RWPE2 (cell line): ENCODE measurements at regions not wholly inside any gene's neighbourhood (a gene's known extent, or its start where the extent isn't known, plus 50 kb on each side); places are given as distances from the start of the nearest gene placed in this dataset.

ENCODE experiments used
- ATAC-seq: fragments of 200-7000 bp; cut with Tn5 transposase; 3 replicates; pipeline ENCODE4 v1.9.1; 2021; ENCODE audit warnings: low read depth
- DNase-seq: peaks from one replicate; pipeline ENCODE4 v3.0.0-alpha.2; 2020; ENCODE audit warnings: low spot score
- H3K27ac ChIP-seq: fragments of 450-650 bp; 2 replicates; pipeline ENCODE4 v1.5.1; 2017; ENCODE audit warnings: mild to moderate bottlenecking; ENCODE audit not compliant: poor library complexity, severe bottlenecking
- H3K27me3 ChIP-seq: fragments of 250-450 bp; sonication (Bioruptor Pico); 2 replicates; pipeline ENCODE4 v1.5.1; 2021; ENCODE audit warnings: mild to moderate bottlenecking, moderate library complexity; ENCODE audit not compliant: insufficient read depth, poor library complexity, severe bottlenecking
- H3K36me3 ChIP-seq: fragments of 250-450 bp; sonication (Bioruptor Pico); 2 replicates; pipeline ENCODE4 v1.5.1; 2020; ENCODE audit warnings: low read depth, mild to moderate bottlenecking, moderate library complexity
- H3K4me1 ChIP-seq: fragments of 250-450 bp; sonication (Bioruptor Pico); 2 replicates; pipeline ENCODE4 v1.5.1; 2021; ENCODE audit warnings: mild to moderate bottlenecking, moderate library complexity; ENCODE audit not compliant: insufficient read depth, poor library complexity, severe bottlenecking
- H3K4me3 ChIP-seq: fragments of 250-450 bp; sonication (Bioruptor Pico); 2 replicates; pipeline ENCODE4 v1.5.1; 2021; ENCODE audit warnings: mild to moderate bottlenecking, moderate library complexity; ENCODE audit not compliant: severe bottlenecking
- H3K9me3 ChIP-seq: fragments of 250-450 bp; sonication (Bioruptor Pico); 2 replicates; pipeline ENCODE4 v1.5.1; 2021; ENCODE audit warnings: mild to moderate bottlenecking, moderate library complexity; ENCODE audit not compliant: severe bottlenecking
- CTCF ChIP-seq: fragments of 450-650 bp; IDR thresholded peaks from one replicate; pipeline ENCODE4 v1.5.1; 2017; ENCODE audit warnings: mild to moderate bottlenecking, moderate library complexity; ENCODE audit not compliant: poor library complexity, severe bottlenecking

GRCh38 chr9:3672399-3672798 lies 146.6 kb upstream of the RFX3 start:
- no peaks in the 10 kb centered on the region for H3K4me1 ChIP-seq
- TF ChIP-seq CTCF = no peak
- H3K9me3 ChIP-seq = no peaks in the 10 kb centered on the region
- DNase-seq (no peak), ATAC-seq (no peak)
- H3K4me3 ChIP-seq = no peak overlapping the region
- no peak overlapping the region for H3K27ac ChIP-seq
- no peaks in the 10 kb centered on the region for H3K27me3 ChIP-seq
- H3K36me3 ChIP-seq = no peaks in the 10 kb centered on the region

- no peak for TF ChIP-seq CTCF
- no peak for ATAC-seq
- DNase-seq = no peak
- Histone ChIP-seq H3K27ac (no peak overlapping the region), H3K4me3 (no peak overlapping the region), H3K4me1 (no peaks in the 10 kb centered on the region), H3K27me3 (no peaks in the 10 kb centered on the region), H3K36me3 (no peaks in the 10 kb centered on the region), H3K9me3 (no peaks in the 10 kb centered on the region)
Observed at GRCh38 chr9:3664044-3664443, 138.2 kb upstream of the RFX3 start.

GRCh38 chr9:3662671-3663070 lies 136.9 kb upstream of the RFX3 start:
- no peak overlapping the region for H3K27ac ChIP-seq
- H3K4me3 ChIP-seq = no peak overlapping the region
- H3K36me3 ChIP-seq = no peaks in the 10 kb centered on the region
- ATAC-seq (no peak), DNase-seq (no peak)
- H3K4me1 ChIP-seq = no peaks in the 10 kb centered on the region
- TF ChIP-seq CTCF = no peak
- no peaks in the 10 kb centered on the region for H3K27me3 ChIP-seq
- H3K9me3 ChIP-seq = no peaks in the 10 kb centered on the region

GRCh38 chr9:3660936-3661335 lies 135.1 kb upstream of the RFX3 start:
- TF ChIP-seq CTCF = no peak
- H3K9me3 ChIP-seq = no peaks in the 10 kb centered on the region
- no peak overlapping the region for H3K4me3 ChIP-seq
- no peaks in the 10 kb centered on the region for H3K4me1 ChIP-seq
- H3K36me3 ChIP-seq = no peaks in the 10 kb centered on the region
- ATAC-seq (no peak), DNase-seq (no peak)
- H3K27me3 ChIP-seq = no peaks in the 10 kb centered on the region
- no peak overlapping the region for H3K27ac ChIP-seq

GRCh38 chr9:3659647-3660046 lies 133.8 kb upstream of the RFX3 start:
- Histone ChIP-seq H3K9me3 (no peaks in the 10 kb centered on the region), H3K4me1 (no peaks in the 10 kb centered on the region), H3K27ac (no peak overlapping the region), H3K36me3 (no peaks in the 10 kb centered on the region), H3K4me3 (no peak overlapping the region), H3K27me3 (no peaks in the 10 kb centered on the region)
- TF ChIP-seq CTCF = no peak
- DNase-seq = no peak
- ATAC-seq = no peak
